ENCODE measurements at regions not wholly inside any gene's neighbourhood (a gene's known extent, or its start where the extent isn't known, plus 50 kb on each side); places are given as distances from the start of the nearest gene placed in this dataset.
"Not testable (repeated sequence)": the region's sequence is repeated elsewhere in the genome, so short reads cannot be mapped to it uniquely, and the experiment has no call there.

GRCh38 chr12:4833524-4833923 is 76.2 kb upstream of the KCNA1 start:
- TF ChIP-seq CTCF (IDR thresholded peaks at IDR 0.05; ENCODE audit: insufficient read depth in 1 of 2, low read depth in 1 of 2, low read length in 1 of 2, severe bottlenecking in 1 of 2, unreplicated experiment in 1 of 2) = no peak
- BruUV-seq (replicated peaks) = no TSS peak
- H3K4me3 ChIP-seq (ENCODE audit: low read depth, low read length) = no peak overlapping the region
- no peaks in the 10 kb centered on the region for H3K36me3 ChIP-seq (ENCODE audit: control insufficient read depth, insufficient read depth, low read length)
- intact Hi-C loops (cut with micrococcal nuclease; ENCODE audit: unreplicated experiment) = no loop called here
- H3K27me3 ChIP-seq (replicated peaks; ENCODE audit: control insufficient read depth, insufficient read depth, low read length) = peaks cover 1% of the 10 kb centered on the region; the same call in 1 of the 2 replicates
- CTCF ChIA-PET = no interaction called here
- Mint-ChIP-seq H3K4me3 (ENCODE audit: unreplicated experiment) (no peak overlapping the region), H3K4me1 (ENCODE audit: low read depth, unreplicated experiment) (no peaks in the 10 kb centered on the region), H3K9me3 (ENCODE audit: unreplicated experiment) (no peaks in the 10 kb centered on the region), H3K27ac (ENCODE audit: unreplicated experiment) (no peak overlapping the region), H3K27me3 (ENCODE audit: insufficient read depth, unreplicated experiment) (peaks cover 36% of the 10 kb centered on the region), H3K36me3 (ENCODE audit: insufficient read depth, unreplicated experiment) (no peaks in the 10 kb centered on the region)
- POLR2A ChIA-PET = no interaction called here
- no peak for DNase-seq
- no peaks in the 10 kb centered on the region for H3K4me1 ChIP-seq
- H3K9me3 ChIP-seq = peaks cover 10% of the 10 kb centered on the region

DNA sequence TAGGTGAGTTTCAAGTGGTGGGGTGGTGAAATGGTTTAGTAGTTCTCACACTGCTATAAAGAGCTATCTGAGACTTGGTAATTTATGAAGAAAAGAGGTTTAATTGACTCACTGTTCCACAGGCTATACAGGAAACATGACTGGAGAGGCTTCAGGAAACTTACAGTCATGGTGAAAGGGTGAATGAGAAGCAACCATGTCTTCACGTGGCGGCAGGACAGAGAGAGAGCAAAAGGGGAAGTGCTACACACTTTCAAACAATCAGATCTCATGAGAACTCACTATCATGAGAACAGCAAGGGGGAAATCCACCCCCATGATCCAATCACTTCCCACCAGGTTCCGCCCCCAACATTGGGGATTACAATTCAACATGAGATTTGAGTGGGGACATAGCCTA is 67.3 kb upstream of the KCNA1 start:
- POLR2A ChIA-PET; H3K36me3 ChIP-seq (ENCODE audit: control insufficient read depth, insufficient read depth, low read length); H3K36me3 Mint-ChIP-seq (ENCODE audit: insufficient read depth, unreplicated experiment); H3K9me3 ChIP-seq; H3K4me1 Mint-ChIP-seq (ENCODE audit: low read depth, unreplicated experiment); CTCF ChIA-PET; H3K9me3 Mint-ChIP-seq (ENCODE audit: unreplicated experiment); intact Hi-C loops (cut with micrococcal nuclease; ENCODE audit: unreplicated experiment); BruUV-seq (replicated peaks); H3K4me3 ChIP-seq (ENCODE audit: low read depth, low read length); H3K4me3 Mint-ChIP-seq (ENCODE audit: unreplicated experiment); H3K4me1 ChIP-seq; H3K27me3 ChIP-seq (replicated peaks; ENCODE audit: control insufficient read depth, insufficient read depth, low read length); DNase-seq; H3K27ac Mint-ChIP-seq (ENCODE audit: unreplicated experiment): not testable (repeated sequence)
- peaks cover 33% of the 10 kb centered on the region for H3K27me3 Mint-ChIP-seq (ENCODE audit: insufficient read depth, unreplicated experiment)

- POLR2A ChIA-PET = no interaction called here
- H3K27me3 ChIP-seq (replicated peaks; ENCODE audit: control insufficient read depth, insufficient read depth, low read length) = no peaks in the 10 kb centered on the region
- intact Hi-C loops (cut with micrococcal nuclease; ENCODE audit: unreplicated experiment) = no loop called here
- H3K4me1 ChIP-seq = no peaks in the 10 kb centered on the region
- Mint-ChIP-seq H3K4me3 (ENCODE audit: unreplicated experiment) (no peak overlapping the region), H3K36me3 (ENCODE audit: insufficient read depth, unreplicated experiment) (no peaks in the 10 kb centered on the region), H3K4me1 (ENCODE audit: low read depth, unreplicated experiment) (no peaks in the 10 kb centered on the region), H3K27ac (ENCODE audit: unreplicated experiment) (no peak overlapping the region), H3K27me3 (ENCODE audit: insufficient read depth, unreplicated experiment) (peaks cover 32% of the 10 kb centered on the region), H3K9me3 (ENCODE audit: unreplicated experiment) (no peaks in the 10 kb centered on the region)
- no TSS peak for BruUV-seq (replicated peaks)
- H3K36me3 ChIP-seq (ENCODE audit: control insufficient read depth, insufficient read depth, low read length) = no peaks in the 10 kb centered on the region
- no peak overlapping the region for H3K4me3 ChIP-seq (ENCODE audit: low read depth, low read length)
- no peak for DNase-seq
- H3K9me3 ChIP-seq = no peaks in the 10 kb centered on the region
- no peak for TF ChIP-seq CTCF (IDR thresholded peaks at IDR 0.05; ENCODE audit: insufficient read depth in 1 of 2, low read depth in 1 of 2, low read length in 1 of 2, severe bottlenecking in 1 of 2, unreplicated experiment in 1 of 2)
- CTCF ChIA-PET = no interaction called here
Observed at GRCh38 chr12:4843907-4844306, 65.8 kb upstream of the KCNA1 start.

DNA sequence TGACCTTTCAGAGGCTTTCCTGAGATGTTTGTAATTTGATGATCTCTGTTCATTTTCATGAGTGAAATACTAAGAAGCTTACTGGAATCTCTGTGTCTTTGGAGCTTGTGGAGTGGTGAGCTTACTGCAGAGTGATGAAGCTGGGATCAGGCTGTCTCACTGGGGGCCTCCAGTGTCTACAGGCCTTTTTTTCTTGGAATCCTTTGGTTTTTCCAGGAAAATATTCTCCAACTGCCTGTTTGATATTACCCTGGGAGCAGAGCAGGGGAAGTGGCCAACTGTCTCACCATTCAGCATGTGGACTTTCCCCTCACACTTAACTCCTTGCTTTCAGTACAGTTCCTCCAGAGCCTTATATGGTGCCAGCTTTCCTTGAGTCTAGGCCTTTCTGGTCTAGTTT is 62.0 kb upstream of the KCNA1 start:
- Mint-ChIP-seq H3K27ac (ENCODE audit: unreplicated experiment) (no peak overlapping the region), H3K4me3 (ENCODE audit: unreplicated experiment) (no peak overlapping the region), H3K36me3 (ENCODE audit: insufficient read depth, unreplicated experiment) (no peaks in the 10 kb centered on the region), H3K9me3 (ENCODE audit: unreplicated experiment) (no peaks in the 10 kb centered on the region), H3K27me3 (ENCODE audit: insufficient read depth, unreplicated experiment) (peaks cover 29% of the 10 kb centered on the region), H3K4me1 (ENCODE audit: low read depth, unreplicated experiment) (no peaks in the 10 kb centered on the region)
- Histone ChIP-seq H3K36me3 (ENCODE audit: control insufficient read depth, insufficient read depth, low read length) (no peaks in the 10 kb centered on the region), H3K9me3 (no peaks in the 10 kb centered on the region), H3K4me3 (ENCODE audit: low read depth, low read length) (no peak overlapping the region), H3K4me1 (no peaks in the 10 kb centered on the region), H3K27me3 (replicated peaks; ENCODE audit: control insufficient read depth, insufficient read depth, low read length) (no peaks in the 10 kb centered on the region; the same call in 1 of the 2 replicates)
- no peak for DNase-seq
- TF ChIP-seq CTCF (IDR thresholded peaks at IDR 0.05; ENCODE audit: insufficient read depth in 1 of 2, low read depth in 1 of 2, low read length in 1 of 2, severe bottlenecking in 1 of 2, unreplicated experiment in 1 of 2) = no peak
- intact Hi-C loops (cut with micrococcal nuclease; ENCODE audit: unreplicated experiment) = no loop called here
- CTCF ChIA-PET = no interaction called here
- BruUV-seq (replicated peaks) = no TSS peak
- POLR2A ChIA-PET = no interaction called here

Data from Caco-2 (cell line).